CD14-positive monocyte (primary cell): ENCODE measurements at regions not wholly inside any gene's neighbourhood (a gene's known extent, or its start where the extent isn't known, plus 50 kb on each side); places are given as distances from the start of the nearest gene placed in this dataset.

Source experiments
- DNase-seq, 3 donors: peaks; one replicate each; pipeline ENCODE4 v3.0.0-alpha.2; 2011 to 2022
- H2AFZ ChIP-seq: 2 replicates; pipeline ENCODE4 v1.6.0; 2012; ENCODE audit warnings: mild to moderate bottlenecking, low read depth, low read length, inconsistent platforms; ENCODE audit not compliant: insufficient read depth, poor library complexity, severe bottlenecking
- H3K27ac ChIP-seq, 2 donors: 1 replicate in 1 of 2; 2 replicates in 1 of 2; pipeline ENCODE4 v1.5.1; 2012 to 2013; ENCODE audit warnings: low read length in 2 of 2, control low read depth in 1 of 2, inconsistent platforms in 1 of 2, low read depth in 1 of 2, mild to moderate bottlenecking in 1 of 2
- H3K27me3 ChIP-seq, 2 donors: one replicate each; pipeline versions ENCODE4 v1.6.0 to v1.6.1; 2011 to 2013; ENCODE audit warnings: low read length in 2 of 2; ENCODE audit not compliant: control insufficient read depth in 2 of 2, insufficient read depth in 2 of 2
- H3K36me3 ChIP-seq, 2 donors: replicated peaks in 1 of 2; 1 replicate in 1 of 2; 2 replicates in 1 of 2; pipeline versions ENCODE4 v1.5.1 to v1.6.1; 2012 to 2013; ENCODE audit warnings: low read length in 2 of 2, control low read depth in 1 of 2, inconsistent platforms in 1 of 2, mild to moderate bottlenecking in 1 of 2; ENCODE audit not compliant: insufficient read depth in 2 of 2, control insufficient read depth in 1 of 2
- H3K4me1 ChIP-seq, 2 donors: 1 replicate in 1 of 2; 2 replicates in 1 of 2; pipeline versions ENCODE4 v1.5.1 to v1.6.1; 2012 to 2013; ENCODE audit warnings: low read length in 2 of 2, control low read depth in 1 of 2, inconsistent platforms in 1 of 2, mild to moderate bottlenecking in 1 of 2, moderate library complexity in 1 of 2; ENCODE audit not compliant: insufficient read depth in 2 of 2, control insufficient read depth in 1 of 2
- H3K4me2 ChIP-seq: replicated peaks from 2 replicates; pipeline ENCODE3; 2012; ENCODE audit warnings: low read length, moderate library complexity, mild to moderate bottlenecking; ENCODE audit not compliant: poor library complexity, severe bottlenecking; ENCODE audit errors: extremely low read depth
- H3K4me3 ChIP-seq, 3 experiments: fragments of 200-600 bp in 1 of 3; sonication (generic) in 1 of 3; replicated peaks in 1 of 3; 1 replicate in 2 of 3; 2 replicates in 1 of 3; pipeline ENCODE4 v1.5.1; 2011 to 2013; ENCODE audit warnings: low read length in 3 of 3, mild to moderate bottlenecking in 3 of 3, control low read depth in 2 of 3, low read depth in 2 of 3, inconsistent platforms in 1 of 3, moderate library complexity in 1 of 3
- H3K79me2 ChIP-seq: 2 replicates; pipeline ENCODE4 v1.6.0; 2012; ENCODE audit warnings: mild to moderate bottlenecking, control low read depth, inconsistent platforms, low read length, moderate library complexity; ENCODE audit not compliant: insufficient read depth
- H3K9ac ChIP-seq: 2 replicates; pipeline ENCODE4 v1.6.0; 2017; ENCODE audit warnings: low read length, mild to moderate bottlenecking; ENCODE audit not compliant: insufficient read depth, poor library complexity, severe bottlenecking
- H3K9me3 ChIP-seq, 2 donors: replicated peaks in 1 of 2; 1 replicate in 1 of 2; 2 replicates in 1 of 2; pipeline versions ENCODE4 v1.5.1 to v1.6.1; 2012 to 2013; ENCODE audit warnings: low read length in 2 of 2, control low read depth in 1 of 2; ENCODE audit not compliant: control insufficient read depth in 1 of 2, insufficient read depth in 1 of 2
- H4K20me1 ChIP-seq: 2 replicates; pipeline ENCODE4 v1.6.0; 2012; ENCODE audit warnings: mild to moderate bottlenecking, low read length, control low read depth, moderate library complexity; ENCODE audit not compliant: insufficient read depth
- H3K27ac Mint-ChIP-seq, 7 donors: one replicate each; pipeline ENCODE4 v1.8.0; 2020; ENCODE audit warnings: mild to moderate bottlenecking in 7 of 7, mixed read lengths in 7 of 7, moderate library complexity in 6 of 7, inconsistent platforms in 2 of 7
- H3K27me3 Mint-ChIP-seq, 3 donors: one replicate each; pipeline ENCODE4 v1.8.0; 2021 to 2022; ENCODE audit warnings: low read depth in 3 of 3, mild to moderate bottlenecking in 3 of 3, mixed read lengths in 3 of 3, moderate library complexity in 3 of 3, inconsistent platforms in 1 of 3
- H3K36me3 Mint-ChIP-seq, 2 donors: one replicate each; pipeline ENCODE4 v1.8.0; 2020; ENCODE audit warnings: mixed read lengths in 2 of 2, inconsistent platforms in 1 of 2, mild to moderate bottlenecking in 1 of 2
- H3K4me1 Mint-ChIP-seq: one replicate; pipeline ENCODE4 v1.8.0; 2020; ENCODE audit warnings: mild to moderate bottlenecking, mixed read lengths
- H3K4me3 Mint-ChIP-seq, 2 donors: one replicate each; pipeline ENCODE4 v1.8.0; 2020; ENCODE audit warnings: mild to moderate bottlenecking in 2 of 2, mixed read lengths in 2 of 2, moderate library complexity in 1 of 2
- H3K9me3 Mint-ChIP-seq, 7 donors: one replicate each; pipeline ENCODE4 v1.8.0; 2020 to 2022; ENCODE audit warnings: mixed read lengths in 7 of 7, mild to moderate bottlenecking in 6 of 7, moderate library complexity in 6 of 7, inconsistent platforms in 2 of 7
- CTCF ChIP-seq: fragments of 200-600 bp; IDR thresholded peaks from one replicate; pipeline ENCODE4 v1.8.0; 2022; ENCODE audit warnings: antibody characterized with exemption, mild to moderate bottlenecking
- intact Hi-C, 2 donors: fragments of 100-400 bp; cut with micrococcal nuclease; formaldehyde crosslinking; loops; one replicate each; pipeline versions ENCODE4 v1.15.0 to v1.15.1; 2023

- H3K27ac ChIP-seq: no peak overlapping the region
- H3K27me3 ChIP-seq: no peaks in the 10 kb centered on the region
- no peak overlapping the region for H3K4me3 ChIP-seq
- H2AFZ ChIP-seq: no peak overlapping the region
- no peak for DNase-seq
- no peak overlapping the region for H3K4me2 ChIP-seq
- intact Hi-C loops: no loop called here
- H3K36me3 ChIP-seq: no peaks in the 10 kb centered on the region
- no peaks in the 10 kb centered on the region for H3K27me3 Mint-ChIP-seq
- no peaks in the 10 kb centered on the region for H3K4me1 ChIP-seq
- no peaks in the 10 kb centered on the region for H3K36me3 Mint-ChIP-seq
- H3K27ac Mint-ChIP-seq: peak overlapping the region in 1 of 7 donors; percentile 26
- H3K9ac ChIP-seq: no peak overlapping the region
- peaks cover 0 to 7% (median 0%) of the 10 kb centered on the region in 7 donors for H3K9me3 Mint-ChIP-seq
- H4K20me1 ChIP-seq: no peaks in the 10 kb centered on the region
- H3K79me2 ChIP-seq: no peaks in the 10 kb centered on the region
- no peaks in the 10 kb centered on the region for H3K4me1 Mint-ChIP-seq
- no peak overlapping the region for H3K4me3 Mint-ChIP-seq
- no peaks in the 10 kb centered on the region for H3K9me3 ChIP-seq
- no peak for TF ChIP-seq CTCF
Observed at GRCh38 chr9:11686733-11687132, 1006.5 kb upstream of the TYRP1 start.

GRCh38 chr9:11697126-11697525 lies 996.1 kb upstream of the TYRP1 start:
- no peak overlapping the region for H3K27ac ChIP-seq
- H3K4me2 ChIP-seq: no peak overlapping the region
- Mint-ChIP-seq H3K27ac (no peak overlapping the region), H3K9me3 (peaks cover 0 to 1% (median 0%) of the 10 kb centered on the region in 7 donors), H3K27me3 (no peaks in the 10 kb centered on the region), H3K4me1 (no peaks in the 10 kb centered on the region), H3K36me3 (no peaks in the 10 kb centered on the region), H3K4me3 (no peak overlapping the region)
- intact Hi-C loops: no loop called here
- H3K9ac ChIP-seq: no peak overlapping the region
- no peak for DNase-seq
- H3K4me1 ChIP-seq: no peaks in the 10 kb centered on the region
- H3K79me2 ChIP-seq: no peaks in the 10 kb centered on the region
- no peak overlapping the region for H2AFZ ChIP-seq
- H3K9me3 ChIP-seq: no peaks in the 10 kb centered on the region
- no peaks in the 10 kb centered on the region for H3K27me3 ChIP-seq
- TF ChIP-seq CTCF: no peak
- no peaks in the 10 kb centered on the region for H4K20me1 ChIP-seq
- no peaks in the 10 kb centered on the region for H3K36me3 ChIP-seq
- no peak overlapping the region for H3K4me3 ChIP-seq
